H9 (cell line): ENCODE measurements at regions not wholly inside any gene's neighbourhood (a gene's known extent, or its start where the extent isn't known, plus 50 kb on each side); places are given as distances from the start of the nearest gene placed in this dataset.

Experiments used
- DNase-seq: peaks from one replicate; pipeline ENCODE4 v3.0.0-alpha.2; 2017
- H2AFZ ChIP-seq: one replicate; pipeline ENCODE4 v1.6.1; 2013; ENCODE audit warnings: mild to moderate bottlenecking, low read length, control low read depth, moderate library complexity
- H2AK5ac ChIP-seq: 2 replicates; pipeline ENCODE4 v1.6.1; 2013; ENCODE audit warnings: low read length, control low read depth, mixed read lengths; ENCODE audit not compliant: insufficient read length
- H2BK120ac ChIP-seq: one replicate; pipeline ENCODE4 v1.6.1; 2013; ENCODE audit warnings: low read depth, mild to moderate bottlenecking, low read length, control low read depth, inconsistent platforms; ENCODE audit not compliant: poor library complexity, severe bottlenecking
- H2BK12ac ChIP-seq: 2 replicates; pipeline ENCODE4 v1.6.1; 2013; ENCODE audit warnings: low read length, control low read depth, mixed read lengths, low read depth; ENCODE audit not compliant: insufficient read length
- H2BK15ac ChIP-seq: 2 replicates; pipeline ENCODE4 v1.6.1; 2013; ENCODE audit warnings: low read depth, low read length, control low read depth
- H2BK20ac ChIP-seq: one replicate; pipeline ENCODE4 v1.6.1; 2013; ENCODE audit warnings: low read depth, mild to moderate bottlenecking, low read length, control low read depth, inconsistent platforms; ENCODE audit not compliant: poor library complexity, severe bottlenecking
- H2BK5ac ChIP-seq: 2 replicates; pipeline ENCODE4 v1.6.1; 2013; ENCODE audit warnings: low read length, control low read depth, mixed read lengths; ENCODE audit not compliant: insufficient read length
- H3K14ac ChIP-seq: 2 replicates; pipeline ENCODE4 v1.6.1; 2013; ENCODE audit warnings: low read length, control low read depth; ENCODE audit not compliant: insufficient read depth
- H3K18ac ChIP-seq: 2 replicates; pipeline ENCODE4 v1.6.1; 2013; ENCODE audit warnings: low read depth, mild to moderate bottlenecking, mixed read lengths, low read length, control low read depth; ENCODE audit not compliant: insufficient read length
- H3K23ac ChIP-seq: 2 replicates; pipeline ENCODE4 v1.6.1; 2013; ENCODE audit warnings: low read length, control low read depth, mixed read lengths, low read depth; ENCODE audit not compliant: insufficient read length
- H3K23me2 ChIP-seq: 2 replicates; pipeline ENCODE4 v1.6.1; 2013; ENCODE audit warnings: low read depth, mild to moderate bottlenecking, mixed read lengths, low read length, control low read depth; ENCODE audit not compliant: insufficient read length, poor library complexity, severe bottlenecking
- H3K27ac ChIP-seq: 2 replicates; pipeline ENCODE4 v1.5.1; 2013; ENCODE audit warnings: low read length, control low read depth, mixed read lengths, low read depth; ENCODE audit not compliant: insufficient read length
- H3K27me3 ChIP-seq: 2 replicates; pipeline ENCODE4 v1.6.1; 2013; ENCODE audit warnings: low read length, control low read depth, inconsistent platforms; ENCODE audit not compliant: insufficient read depth
- H3K4ac ChIP-seq: 2 replicates; pipeline ENCODE4 v1.6.1; 2013; ENCODE audit warnings: low read depth, mild to moderate bottlenecking, control low read depth, inconsistent platforms, low read length, moderate library complexity
- H3K4me1 ChIP-seq: 2 replicates; pipeline ENCODE4 v1.6.1; 2013; ENCODE audit warnings: low read length, control low read depth, inconsistent platforms; ENCODE audit not compliant: insufficient read depth
- H3K4me2 ChIP-seq: 2 replicates; pipeline ENCODE4 v1.6.1; 2013; ENCODE audit warnings: low read length, control low read depth, mixed read lengths; ENCODE audit not compliant: insufficient read length, insufficient read depth
- H3K56ac ChIP-seq: 2 replicates; pipeline ENCODE4 v1.6.1; 2013; ENCODE audit warnings: low read depth, mild to moderate bottlenecking, mixed read lengths, low read length, control low read depth; ENCODE audit not compliant: insufficient read length
- H3K79me1 ChIP-seq: 2 replicates; pipeline ENCODE4 v1.6.1; 2013; ENCODE audit warnings: low read depth, mild to moderate bottlenecking, moderate library complexity, low read length, control low read depth, inconsistent platforms; ENCODE audit not compliant: insufficient read depth, poor library complexity, severe bottlenecking
- H3K79me2 ChIP-seq: 2 replicates; pipeline ENCODE4 v1.6.1; 2013; ENCODE audit warnings: low read length, control low read depth, inconsistent platforms; ENCODE audit not compliant: insufficient read depth
- H3K9ac ChIP-seq: 2 replicates; pipeline ENCODE4 v1.6.1; 2013; ENCODE audit warnings: low read length, control low read depth, mixed read lengths; ENCODE audit not compliant: insufficient read length; ENCODE audit errors: extremely low read depth
- H3K9me3 ChIP-seq: one replicate; pipeline ENCODE4 v1.6.1; 2013; ENCODE audit warnings: low read depth, low read length, inconsistent platforms; ENCODE audit not compliant: control insufficient read depth
- H3T11ph ChIP-seq: one replicate; pipeline ENCODE4 v1.6.1; 2013; ENCODE audit warnings: mild to moderate bottlenecking, low read length, control low read depth, inconsistent platforms
- H4K20me1 ChIP-seq: one replicate; pipeline ENCODE4 v1.6.1; 2013; ENCODE audit not compliant: control insufficient read depth, insufficient read length, insufficient read depth
- H4K5ac ChIP-seq: 2 replicates; pipeline ENCODE4 v1.6.1; 2013; ENCODE audit warnings: low read depth, mild to moderate bottlenecking, mixed read lengths, low read length, control low read depth; ENCODE audit not compliant: insufficient read length
- H4K8ac ChIP-seq: replicated peaks from 2 replicates; pipeline ENCODE4 v1.6.1; 2013; ENCODE audit warnings: low read length, control low read depth, mixed read lengths, low read depth; ENCODE audit not compliant: insufficient read length
- H4K91ac ChIP-seq: 2 replicates; pipeline ENCODE4 v1.6.1; 2013; ENCODE audit warnings: low read depth, mild to moderate bottlenecking, moderate library complexity, mixed read lengths, low read length, control low read depth; ENCODE audit not compliant: insufficient read length
- H3K27ac Mint-ChIP-seq, 3 experiments: 2 replicates in 2 of 3; 3 replicates in 1 of 3; pipeline ENCODE4 v1.8.0; 2020 to 2021; ENCODE audit warnings: mixed read lengths in 3 of 3, mild to moderate bottlenecking in 1 of 3, moderate library complexity in 1 of 3
- H3K27me3 Mint-ChIP-seq: 2 replicates; pipeline ENCODE4 v1.8.0; 2021; ENCODE audit warnings: low read depth, mild to moderate bottlenecking, moderate library complexity, mixed read lengths
- H3K36me3 Mint-ChIP-seq, 3 experiments: 2 replicates in 2 of 3; 3 replicates in 1 of 3; pipeline ENCODE4 v1.8.0; 2020 to 2021; ENCODE audit warnings: low read depth in 3 of 3, mixed read lengths in 3 of 3; ENCODE audit not compliant: insufficient read depth in 1 of 3
- H3K4me1 Mint-ChIP-seq, 2 experiments: 2 replicates each; pipeline ENCODE4 v1.8.0; 2020; ENCODE audit warnings: mixed read lengths in 2 of 2
- H3K4me3 Mint-ChIP-seq, 2 experiments: 2 replicates in 1 of 2; 3 replicates in 1 of 2; pipeline ENCODE4 v1.8.0; 2020 to 2021; ENCODE audit warnings: mild to moderate bottlenecking in 2 of 2, mixed read lengths in 2 of 2, moderate library complexity in 1 of 2
- H3K9me3 Mint-ChIP-seq, 2 experiments: 2 replicates in 1 of 2; 3 replicates in 1 of 2; pipeline ENCODE4 v1.8.0; 2020; ENCODE audit warnings: mild to moderate bottlenecking in 2 of 2, mixed read lengths in 2 of 2, moderate library complexity in 1 of 2
- CTCF ChIP-seq: fragments of 200-600 bp; sonication (generic); conservative IDR thresholded peaks from 3 replicates; pipeline ENCODE4 v1.8.0; 2021; ENCODE audit warnings: antibody characterized with exemption, mild to moderate bottlenecking

- no peak overlapping the region for H4K8ac ChIP-seq
Observed at GRCh38 chr1:68795956-68796355, 299.1 kb upstream of the DEPDC1 start.

More at GRCh38 chr1:68795956-68796355, 299.1 kb upstream of the DEPDC1 start:
- H3K56ac ChIP-seq = no peak overlapping the region
- no peak overlapping the region for H2AK5ac ChIP-seq
- no peaks in the 10 kb centered on the region for H3K79me2 ChIP-seq
- H3K27ac ChIP-seq = no peak overlapping the region
- no peak overlapping the region for H3K23ac ChIP-seq
- no peak overlapping the region for H4K91ac ChIP-seq
- H3K23me2 ChIP-seq = no peaks in the 10 kb centered on the region
- no peak overlapping the region for H2BK120ac ChIP-seq
- H2BK20ac ChIP-seq = no peak overlapping the region
- H3K27me3 ChIP-seq = no peaks in the 10 kb centered on the region
- H2BK15ac ChIP-seq = no peak overlapping the region
- no peaks in the 10 kb centered on the region for H3K9me3 ChIP-seq
- no peak overlapping the region for H3K4me2 ChIP-seq
- H3K9ac ChIP-seq = no peak overlapping the region
- H3T11ph ChIP-seq = no peak overlapping the region
- H3K79me1 ChIP-seq = no peaks in the 10 kb centered on the region
- no peak overlapping the region; a peak in 1 of 7 replicates for H3K27ac Mint-ChIP-seq
- H4K5ac ChIP-seq = no peak overlapping the region
- no peaks in the 10 kb centered on the region for H3K36me3 Mint-ChIP-seq
- no peak overlapping the region for H3K4me3 Mint-ChIP-seq
- no peaks in the 10 kb centered on the region for H3K27me3 Mint-ChIP-seq
- no peak overlapping the region for H3K18ac ChIP-seq
- DNase-seq = no peak
- no peaks in the 10 kb centered on the region for H4K20me1 ChIP-seq
- no peak overlapping the region for H2AFZ ChIP-seq
- TF ChIP-seq CTCF = no peak
- H2BK5ac ChIP-seq = no peak overlapping the region
- no peak overlapping the region for H3K14ac ChIP-seq
- no peaks in the 10 kb centered on the region for H3K4me1 ChIP-seq
- H3K4ac ChIP-seq = no peak overlapping the region
- no peaks in the 10 kb centered on the region for H3K9me3 Mint-ChIP-seq
- no peaks in the 10 kb centered on the region for H3K4me1 Mint-ChIP-seq
- no peak overlapping the region for H2BK12ac ChIP-seq
